Neural crest cell (in vitro differentiated cells): ENCODE measurements at regions not wholly inside any gene's neighbourhood (a gene's known extent, or its start where the extent isn't known, plus 50 kb on each side); places are given as distances from the start of the nearest gene placed in this dataset.

Experiments used
- DNase-seq: peaks from one replicate; pipeline ENCODE4 v3.0.0; 2021; ENCODE audit warnings: low read depth, mixed read lengths, low spot score
- H3K27ac Mint-ChIP-seq: one replicate; pipeline ENCODE4 v1.8.0; 2021; ENCODE audit warnings: mild to moderate bottlenecking, mixed read lengths; ENCODE audit not compliant: unreplicated experiment
- H3K27me3 Mint-ChIP-seq: 2 replicates; pipeline ENCODE4 v1.8.0; 2021; ENCODE audit warnings: low read depth, mild to moderate bottlenecking, mixed read lengths
- H3K36me3 Mint-ChIP-seq: 2 replicates; pipeline ENCODE4 v1.8.0; 2021; ENCODE audit warnings: low read depth, mild to moderate bottlenecking, mixed read lengths
- H3K4me1 Mint-ChIP-seq: 2 replicates; pipeline ENCODE4 v1.8.0; 2021; ENCODE audit warnings: mixed read lengths
- H3K4me3 Mint-ChIP-seq: one replicate; pipeline ENCODE4 v1.8.0; 2021; ENCODE audit warnings: mild to moderate bottlenecking, mixed read lengths
- H3K9me3 Mint-ChIP-seq: 2 replicates; pipeline ENCODE4 v1.8.0; 2021; ENCODE audit warnings: mixed read lengths
- CTCF ChIP-seq: fragments of 200-600 bp; sonication (generic); conservative IDR thresholded peaks from 2 replicates; pipeline ENCODE4 v1.5.0; 2021; ENCODE audit warnings: antibody characterized with exemption, mild to moderate bottlenecking

GRCh38 chr15:25137013-25137412 is 182.2 kb downstream of the SNRPN start:
- Mint-ChIP-seq H3K9me3 (peaks cover 11% of the 10 kb centered on the region), H3K27me3 (no peaks in the 10 kb centered on the region), H3K27ac (no peak overlapping the region), H3K4me1 (no peaks in the 10 kb centered on the region), H3K36me3 (peaks cover 7% of the 10 kb centered on the region), H3K4me3 (no peak overlapping the region)
- TF ChIP-seq CTCF, result no peak
- DNase-seq, result no peak

- no peaks in the 10 kb centered on the region for H3K27me3 Mint-ChIP-seq
- H3K9me3 Mint-ChIP-seq, result peaks cover 3% of the 10 kb centered on the region
- no peak overlapping the region for H3K27ac Mint-ChIP-seq
- DNase-seq, result no peak
- H3K36me3 Mint-ChIP-seq, result no peaks in the 10 kb centered on the region
- TF ChIP-seq CTCF, result no peak
- H3K4me1 Mint-ChIP-seq, result no peaks in the 10 kb centered on the region
- no peak overlapping the region for H3K4me3 Mint-ChIP-seq
Measured at GRCh38 chr15:25169318-25169717, 214.5 kb downstream of the SNRPN start.

- Mint-ChIP-seq H3K4me1 (no peaks in the 10 kb centered on the region), H3K9me3 (peaks cover 9% of the 10 kb centered on the region), H3K36me3 (peaks cover 3% of the 10 kb centered on the region), H3K4me3 (no peak overlapping the region), H3K27ac (no peak overlapping the region), H3K27me3 (no peaks in the 10 kb centered on the region)
- DNase-seq, result no peak
- no peak for TF ChIP-seq CTCF
Measured at GRCh38 chr15:25170113-25170731, 215.4 kb downstream of the SNRPN start.

GRCh38 chr15:25170781-25171110 is 216.0 kb downstream of the SNRPN start:
- no peaks in the 10 kb centered on the region for H3K27me3 Mint-ChIP-seq
- no peak for TF ChIP-seq CTCF
- H3K27ac Mint-ChIP-seq, result no peak overlapping the region
- peaks cover 9% of the 10 kb centered on the region for H3K9me3 Mint-ChIP-seq
- peaks cover 3% of the 10 kb centered on the region for H3K36me3 Mint-ChIP-seq
- no peaks in the 10 kb centered on the region for H3K4me1 Mint-ChIP-seq
- DNase-seq, result no peak
- no peak overlapping the region for H3K4me3 Mint-ChIP-seq

GRCh38 chr15:25171111-25171811 is 216.5 kb downstream of the SNRPN start:
- H3K36me3 Mint-ChIP-seq, result peaks cover 3% of the 10 kb centered on the region
- TF ChIP-seq CTCF, result no peak
- DNase-seq, result no peak
- H3K4me1 Mint-ChIP-seq, result no peaks in the 10 kb centered on the region
- H3K9me3 Mint-ChIP-seq, result peaks cover 9% of the 10 kb centered on the region
- H3K27me3 Mint-ChIP-seq, result no peaks in the 10 kb centered on the region
- H3K27ac Mint-ChIP-seq, result no peak overlapping the region
- no peak overlapping the region for H3K4me3 Mint-ChIP-seq
